Muscle layer of colon (tissue), 2 donors: ENCODE measurements at regions not wholly inside any gene's neighbourhood (a gene's known extent, or its start where the extent isn't known, plus 50 kb on each side); places are given as distances from the start of the nearest gene placed in this dataset.

Source experiments
- H3K27ac ChIP-seq: one replicate; pipeline ENCODE4 v1.7.0; 2013; ENCODE audit warnings: low read depth, mild to moderate bottlenecking, low read length, moderate library complexity
- H3K27me3 ChIP-seq, 2 donors: one replicate each; pipeline ENCODE4 v1.7.0; 2013; ENCODE audit warnings: low read length in 2 of 2, mild to moderate bottlenecking in 2 of 2; ENCODE audit not compliant: insufficient read depth in 2 of 2, control insufficient read depth in 1 of 2
- H3K36me3 ChIP-seq: one replicate; pipeline ENCODE4 v1.7.0; 2013; ENCODE audit warnings: mild to moderate bottlenecking, low read length; ENCODE audit not compliant: insufficient read depth
- H3K4me1 ChIP-seq: one replicate; pipeline ENCODE4 v1.7.0; 2013; ENCODE audit warnings: mild to moderate bottlenecking, low read length; ENCODE audit not compliant: insufficient read depth
- H3K4me3 ChIP-seq, 2 donors: one replicate each; pipeline ENCODE4 v1.7.0; 2013; ENCODE audit warnings: low read length in 2 of 2, low read depth in 1 of 2, mild to moderate bottlenecking in 1 of 2, moderate library complexity in 1 of 2
- H3K9ac ChIP-seq: one replicate; pipeline ENCODE4 v1.7.0; 2013; ENCODE audit warnings: low read length
- H3K9me3 ChIP-seq: one replicate; pipeline ENCODE4 v1.7.0; 2013; ENCODE audit warnings: mild to moderate bottlenecking, low read length
- donor health status: abdominal sarcoma.
- donor health status: Adenocarcinoma of cecum.

- no peak overlapping the region for H3K27ac ChIP-seq
- no peak overlapping the region for H3K4me3 ChIP-seq
- H3K9me3 ChIP-seq, result no peaks in the 10 kb centered on the region
- no peak overlapping the region for H3K9ac ChIP-seq
- H3K4me1 ChIP-seq, result no peaks in the 10 kb centered on the region
- H3K36me3 ChIP-seq, result no peaks in the 10 kb centered on the region
- H3K27me3 ChIP-seq, result peaks cover 0 to 27% of the 10 kb centered on the region in 2 donors
Observed at GRCh38 chr1:5458248-5458647, 534.0 kb downstream of the NPHP4 start.

DNA sequence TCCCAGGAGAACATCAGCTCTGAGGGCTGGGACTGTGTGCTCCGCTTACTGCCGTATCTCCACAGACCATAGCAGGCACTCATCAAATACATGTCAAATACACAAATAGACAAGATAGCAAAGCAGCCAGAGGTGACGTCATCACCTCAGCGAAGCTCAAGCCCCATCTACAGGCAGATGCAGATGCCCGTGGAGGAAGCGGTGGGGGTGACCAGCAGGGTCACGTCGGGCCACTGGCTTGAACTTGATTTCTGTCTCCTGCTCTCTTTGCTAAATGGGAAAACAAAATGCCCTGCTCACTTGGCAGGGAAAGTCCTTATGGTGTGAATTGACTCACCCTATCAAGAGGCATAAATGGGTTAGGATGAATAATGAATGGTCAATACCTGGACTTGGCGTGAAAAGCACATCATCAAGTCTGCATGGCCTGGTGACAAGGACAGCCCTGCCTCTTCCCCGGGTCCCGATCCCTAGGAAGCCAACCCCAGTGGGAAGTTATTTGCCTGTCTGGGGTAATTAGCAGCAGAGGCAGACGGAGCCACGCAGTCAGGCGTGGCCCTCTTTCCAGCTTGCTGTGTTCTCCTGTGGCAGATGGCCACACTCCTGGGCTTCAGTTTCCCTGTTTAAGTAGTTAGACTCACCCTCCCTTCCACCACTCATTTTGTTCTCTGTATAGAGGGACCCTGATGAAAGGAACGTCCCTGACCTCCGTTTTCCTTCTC is 536.0 kb downstream of the NPHP4 start:
- Histone ChIP-seq H3K9me3 (no peaks in the 10 kb centered on the region), H3K36me3 (no peaks in the 10 kb centered on the region), H3K9ac (no peak overlapping the region), H3K4me1 (no peaks in the 10 kb centered on the region), H3K27ac (no peak overlapping the region), H3K4me3 (no peak overlapping the region), H3K27me3 (peaks cover 0 to 27% of the 10 kb centered on the region in 2 donors)

- Histone ChIP-seq H3K9ac (no peak overlapping the region), H3K4me3 (no peak overlapping the region), H3K9me3 (no peaks in the 10 kb centered on the region), H3K36me3 (no peaks in the 10 kb centered on the region), H3K27ac (no peak overlapping the region), H3K27me3 (peaks cover 0 to 27% of the 10 kb centered on the region in 2 donors), H3K4me1 (no peaks in the 10 kb centered on the region)
Observed at GRCh38 chr1:5455651-5456050, 536.6 kb downstream of the NPHP4 start.

DNA sequence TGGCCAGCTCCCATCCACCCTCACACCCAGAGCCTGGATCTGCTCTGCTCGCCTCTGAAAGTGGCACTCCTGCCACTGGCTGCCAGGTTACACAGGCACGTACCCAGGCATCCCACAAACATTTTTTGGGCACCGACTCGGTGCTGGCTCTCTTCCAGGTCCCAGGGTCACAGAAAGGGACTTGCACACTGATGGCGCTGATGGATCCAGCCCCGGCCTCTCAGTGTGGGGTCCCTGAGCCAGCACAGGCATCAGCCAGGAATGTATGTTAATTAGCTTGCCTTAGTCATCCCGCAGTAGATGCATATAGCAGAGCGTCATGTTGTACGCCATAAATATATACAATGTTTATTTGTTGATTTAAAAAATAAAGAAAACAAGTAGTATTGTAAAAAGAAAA is 537.2 kb downstream of the NPHP4 start:
- no peaks in the 10 kb centered on the region for H3K4me1 ChIP-seq

GRCh38 chr1:5453347-5453746 is 538.9 kb downstream of the NPHP4 start:
- Histone ChIP-seq H3K27ac (no peak overlapping the region), H3K4me1 (no peaks in the 10 kb centered on the region), H3K4me3 (no peak overlapping the region), H3K36me3 (no peaks in the 10 kb centered on the region), H3K9me3 (no peaks in the 10 kb centered on the region), H3K9ac (no peak overlapping the region), H3K27me3 (peaks cover 0 to 23% of the 10 kb centered on the region in 2 donors)

More for the DNA sequence above, 537.2 kb downstream of the NPHP4 start:
- Histone ChIP-seq H3K9ac (no peak overlapping the region), H3K27me3 (peaks cover 0 to 27% of the 10 kb centered on the region in 2 donors), H3K9me3 (no peaks in the 10 kb centered on the region), H3K36me3 (no peaks in the 10 kb centered on the region), H3K27ac (no peak overlapping the region), H3K4me3 (no peak overlapping the region)

- H3K4me3 ChIP-seq, result no peak overlapping the region
- H3K36me3 ChIP-seq, result no peaks in the 10 kb centered on the region
- no peaks in the 10 kb centered on the region for H3K4me1 ChIP-seq
- H3K27me3 ChIP-seq, result peaks cover 0 to 23% of the 10 kb centered on the region in 2 donors
- no peak overlapping the region for H3K27ac ChIP-seq
- no peak overlapping the region for H3K9ac ChIP-seq
- H3K9me3 ChIP-seq, result no peaks in the 10 kb centered on the region
Observed at GRCh38 chr1:5451671-5452070, 540.6 kb downstream of the NPHP4 start.

- no peak overlapping the region for H3K4me3 ChIP-seq
- no peaks in the 10 kb centered on the region for H3K36me3 ChIP-seq
- H3K27me3 ChIP-seq, result peaks cover 0 to 6% of the 10 kb centered on the region in 2 donors
- H3K9ac ChIP-seq, result no peak overlapping the region
- H3K4me1 ChIP-seq, result no peaks in the 10 kb centered on the region
- no peaks in the 10 kb centered on the region for H3K9me3 ChIP-seq
- no peak overlapping the region for H3K27ac ChIP-seq
Observed at GRCh38 chr1:5448486-5448885, 543.7 kb downstream of the NPHP4 start.

GRCh38 chr1:5447503-5447960 is 544.7 kb downstream of the NPHP4 start:
- H3K9me3 ChIP-seq, result no peaks in the 10 kb centered on the region
- no peak overlapping the region for H3K4me3 ChIP-seq
- no peak overlapping the region for H3K27ac ChIP-seq
- no peaks in the 10 kb centered on the region for H3K4me1 ChIP-seq
- H3K9ac ChIP-seq, result no peak overlapping the region
- H3K36me3 ChIP-seq, result no peaks in the 10 kb centered on the region
- peaks cover 0 to 6% of the 10 kb centered on the region in 2 donors for H3K27me3 ChIP-seq

- H3K27me3 ChIP-seq, result peaks cover 0 to 6% of the 10 kb centered on the region in 2 donors
Observed at GRCh38 chr1:5444396-5444795, 547.8 kb downstream of the NPHP4 start.

GRCh38 chr1:5436808-5437207 is 555.4 kb downstream of the NPHP4 start:
- no peak overlapping the region for H3K4me3 ChIP-seq
- no peaks in the 10 kb centered on the region for H3K4me1 ChIP-seq
- H3K27ac ChIP-seq, result no peak overlapping the region

More at GRCh38 chr1:5444396-5444795, 547.8 kb downstream of the NPHP4 start:
- Histone ChIP-seq H3K9me3 (no peaks in the 10 kb centered on the region), H3K4me1 (no peaks in the 10 kb centered on the region), H3K9ac (no peak overlapping the region), H3K27ac (no peak overlapping the region), H3K36me3 (no peaks in the 10 kb centered on the region), H3K4me3 (no peak overlapping the region)

DNA sequence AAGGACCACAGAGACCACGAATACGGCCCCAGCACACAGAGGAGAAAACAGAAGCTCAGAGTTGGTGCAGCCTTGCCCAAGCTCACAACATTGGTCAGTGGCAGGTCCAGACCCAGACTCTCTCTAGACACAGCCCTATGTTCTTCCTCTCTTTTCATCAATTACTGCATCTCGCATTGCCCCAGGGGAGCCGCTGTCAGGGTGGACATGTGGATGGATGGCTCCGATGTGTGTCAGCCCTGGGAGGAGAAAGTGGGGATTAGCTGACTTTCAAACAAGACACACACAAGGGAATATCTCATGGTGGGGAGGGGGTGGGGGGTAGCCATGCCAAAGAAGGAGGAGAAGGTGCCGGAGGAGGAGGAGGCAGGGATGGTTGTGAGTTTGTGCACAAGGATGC is 556.8 kb downstream of the NPHP4 start:
- no peaks in the 10 kb centered on the region for H3K36me3 ChIP-seq
- H3K4me1 ChIP-seq, result no peaks in the 10 kb centered on the region
- H3K27me3 ChIP-seq, result no peaks in the 10 kb centered on the region
- H3K4me3 ChIP-seq, result no peak overlapping the region
- no peak overlapping the region for H3K27ac ChIP-seq
- no peak overlapping the region for H3K9ac ChIP-seq
- no peaks in the 10 kb centered on the region for H3K9me3 ChIP-seq

More at GRCh38 chr1:5436808-5437207, 555.4 kb downstream of the NPHP4 start:
- H3K9me3 ChIP-seq, result no peaks in the 10 kb centered on the region
- no peaks in the 10 kb centered on the region for H3K36me3 ChIP-seq
- H3K9ac ChIP-seq, result no peak overlapping the region
- H3K27me3 ChIP-seq, result no peaks in the 10 kb centered on the region

GRCh38 chr1:5432436-5432835 is 559.8 kb downstream of the NPHP4 start:
- Histone ChIP-seq H3K9ac (no peak overlapping the region), H3K27ac (no peak overlapping the region), H3K9me3 (no peaks in the 10 kb centered on the region), H3K27me3 (peaks cover 0 to 9% of the 10 kb centered on the region in 2 donors), H3K36me3 (no peaks in the 10 kb centered on the region), H3K4me1 (no peaks in the 10 kb centered on the region), H3K4me3 (no peak overlapping the region)
